ENCODE measurements at regions not wholly inside any gene's neighbourhood (a gene's known extent, or its start where the extent isn't known, plus 50 kb on each side); places are given as distances from the start of the nearest gene placed in this dataset.
"Not testable (repeated sequence)": the region's sequence is repeated elsewhere in the genome, so short reads cannot be mapped to it uniquely, and the experiment has no call there.

DNA sequence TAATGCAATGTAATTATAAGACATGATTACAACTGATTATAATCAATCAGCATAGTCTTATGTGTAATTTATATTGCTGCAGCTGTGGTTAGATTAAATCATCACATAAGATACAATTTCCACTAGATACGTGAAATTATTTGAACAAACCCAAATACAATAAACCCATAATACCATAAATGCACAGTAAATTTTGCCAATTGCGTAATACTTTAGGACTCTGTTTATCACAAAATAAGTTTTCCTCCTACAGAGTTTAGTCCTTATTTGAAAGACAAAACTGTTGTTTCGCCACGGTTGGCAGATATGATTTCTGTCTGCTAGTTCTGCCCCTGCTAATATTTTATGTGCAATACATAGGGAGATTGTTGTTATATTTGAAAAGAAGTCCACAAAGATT is 895.9 kb upstream of the ADGRL4 start:
- no peak for DNase-seq
- Histone ChIP-seq H3K27ac (no peak overlapping the region), H3K27me3 (no peaks in the 10 kb centered on the region), H3K36me3 (no peaks in the 10 kb centered on the region), H3K4me1 (no peaks in the 10 kb centered on the region), H3K4me3 (no peak overlapping the region), H3K9me3 (peaks cover 0 to 8% (median 0%) of the 10 kb centered on the region in 3 donors)
- intact Hi-C loops (cut with DNase I; ENCODE audit: low total_unique reads): no loop called here
- TF ChIP-seq, protein P1, sequence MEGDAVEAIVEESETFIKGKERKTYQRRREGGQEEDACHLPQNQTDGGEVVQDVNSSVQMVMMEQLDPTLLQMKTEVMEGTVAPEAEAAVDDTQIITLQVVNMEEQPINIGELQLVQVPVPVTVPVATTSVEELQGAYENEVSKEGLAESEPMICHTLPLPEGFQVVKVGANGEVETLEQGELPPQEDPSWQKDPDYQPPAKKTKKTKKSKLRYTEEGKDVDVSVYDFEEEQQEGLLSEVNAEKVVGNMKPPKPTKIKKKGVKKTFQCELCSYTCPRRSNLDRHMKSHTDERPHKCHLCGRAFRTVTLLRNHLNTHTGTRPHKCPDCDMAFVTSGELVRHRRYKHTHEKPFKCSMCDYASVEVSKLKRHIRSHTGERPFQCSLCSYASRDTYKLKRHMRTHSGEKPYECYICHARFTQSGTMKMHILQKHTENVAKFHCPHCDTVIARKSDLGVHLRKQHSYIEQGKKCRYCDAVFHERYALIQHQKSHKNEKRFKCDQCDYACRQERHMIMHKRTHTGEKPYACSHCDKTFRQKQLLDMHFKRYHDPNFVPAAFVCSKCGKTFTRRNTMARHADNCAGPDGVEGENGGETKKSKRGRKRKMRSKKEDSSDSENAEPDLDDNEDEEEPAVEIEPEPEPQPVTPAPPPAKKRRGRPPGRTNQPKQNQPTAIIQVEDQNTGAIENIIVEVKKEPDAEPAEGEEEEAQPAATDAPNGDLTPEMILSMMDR (IDR thresholded peaks at IDR 0.05): no peak

DNA sequence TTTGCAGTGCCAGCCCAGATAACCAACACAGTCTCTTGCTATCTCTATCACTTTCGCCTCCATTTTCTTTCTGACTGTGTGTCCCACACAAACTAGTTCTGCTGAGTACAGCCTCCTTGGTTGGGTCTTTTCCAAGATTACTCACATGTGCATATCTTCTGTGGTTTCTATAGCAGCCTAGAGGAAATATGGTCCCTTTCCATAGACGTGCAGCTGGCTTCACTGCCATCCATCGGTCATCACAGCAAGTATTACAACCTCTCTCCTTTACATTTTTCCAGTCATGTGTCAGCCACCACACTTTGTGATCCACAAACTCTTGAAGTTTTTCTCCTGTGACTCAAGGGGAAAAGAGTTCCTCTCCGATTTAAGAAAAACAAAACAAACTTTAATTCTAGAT is 893.4 kb upstream of the ADGRL4 start:
- intact Hi-C loops (cut with DNase I; ENCODE audit: low total_unique reads): no loop called here
- no peak overlapping the region for H3K27ac ChIP-seq
- H3K4me3 ChIP-seq: no peak overlapping the region
- no peaks in the 10 kb centered on the region for H3K4me1 ChIP-seq
- TF ChIP-seq, protein P1 (IDR thresholded peaks at IDR 0.05): no peak
- H3K36me3 ChIP-seq: no peaks in the 10 kb centered on the region
- H3K9me3 ChIP-seq: no peaks in the 10 kb centered on the region
- no peaks in the 10 kb centered on the region for H3K27me3 ChIP-seq
- DNase-seq: no peak

DNA sequence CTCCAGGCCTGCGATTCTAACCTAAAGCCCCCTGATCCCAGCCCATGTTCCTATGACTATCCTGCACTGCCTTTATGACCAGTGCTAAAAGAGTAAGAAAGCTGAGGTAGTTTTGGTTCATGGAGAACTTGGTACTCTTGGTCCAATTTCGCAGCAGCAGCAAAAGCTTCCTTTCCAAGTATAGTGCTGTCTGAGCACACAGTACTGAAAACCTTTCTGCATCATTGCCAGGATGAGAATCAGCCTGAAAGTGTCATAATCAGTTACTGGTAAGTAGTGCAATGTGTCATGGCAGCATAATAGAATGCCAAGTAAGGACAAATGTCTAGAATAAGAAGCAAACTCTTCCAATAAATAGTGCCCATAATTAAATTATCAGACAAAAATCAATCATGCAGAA is 889.6 kb upstream of the ADGRL4 start:
- Histone ChIP-seq H3K27ac (no peak overlapping the region), H3K4me3 (no peak overlapping the region), H3K4me1 (no peaks in the 10 kb centered on the region), H3K9me3 (no peaks in the 10 kb centered on the region), H3K27me3 (no peaks in the 10 kb centered on the region), H3K36me3 (no peaks in the 10 kb centered on the region)
- intact Hi-C loops (cut with DNase I; ENCODE audit: low total_unique reads): no loop called here
- no peak for DNase-seq
- TF ChIP-seq, protein P1 (IDR thresholded peaks at IDR 0.05): no peak

DNA sequence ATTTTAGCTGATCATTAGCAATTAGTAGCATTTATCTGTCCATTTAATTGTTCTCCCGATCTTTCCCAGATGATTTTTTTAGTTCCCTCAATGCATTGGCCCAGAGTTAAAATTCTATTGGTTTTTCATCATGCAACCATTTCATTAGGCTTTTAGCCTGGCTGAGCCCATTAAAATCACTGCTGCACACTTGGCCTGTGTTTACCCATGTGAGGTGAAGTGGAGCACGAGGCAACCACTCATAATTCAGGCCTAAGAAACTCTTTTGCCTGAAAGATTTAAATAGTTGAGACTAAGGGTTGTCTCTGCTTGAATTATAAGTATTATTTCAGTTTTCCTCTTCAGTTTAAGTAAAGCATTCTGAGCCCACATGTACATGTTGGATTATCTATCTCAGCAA is 889.0 kb upstream of the ADGRL4 start:
- no peaks in the 10 kb centered on the region for H3K4me1 ChIP-seq
- no peak for DNase-seq
- no peak overlapping the region for H3K27ac ChIP-seq
- no peaks in the 10 kb centered on the region for H3K27me3 ChIP-seq
- no peak overlapping the region for H3K4me3 ChIP-seq
- intact Hi-C loops (cut with DNase I; ENCODE audit: low total_unique reads): no loop called here
- no peaks in the 10 kb centered on the region for H3K36me3 ChIP-seq
- TF ChIP-seq, protein P1 (IDR thresholded peaks at IDR 0.05): no peak
- H3K9me3 ChIP-seq: no peaks in the 10 kb centered on the region

DNA sequence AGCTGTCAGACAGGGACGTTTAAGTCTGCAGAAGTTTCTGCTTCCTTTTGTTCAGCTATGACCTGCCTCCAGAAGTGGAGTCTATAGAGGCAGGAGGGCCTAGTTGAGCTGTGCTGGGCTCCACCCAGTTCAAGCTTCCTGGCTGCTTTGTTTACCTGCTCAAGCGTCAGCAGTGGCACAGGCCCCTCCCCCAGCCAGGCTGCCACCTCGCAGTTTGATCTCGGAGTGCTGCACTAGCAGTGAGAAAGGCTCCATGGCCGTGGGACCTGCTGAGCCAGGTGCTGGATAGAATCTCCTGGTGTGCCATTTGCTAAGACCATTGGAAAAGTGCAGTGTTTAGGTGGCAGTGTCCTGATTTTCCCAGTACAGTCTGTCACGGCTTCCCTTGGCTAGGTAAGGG is 887.6 kb upstream of the ADGRL4 start:
- H3K4me3 ChIP-seq; DNase-seq; H3K9me3 ChIP-seq; H3K27ac ChIP-seq; H3K36me3 ChIP-seq; intact Hi-C loops (cut with DNase I; ENCODE audit: low total_unique reads); H3K4me1 ChIP-seq; H3K27me3 ChIP-seq: not testable (repeated sequence)

DNA sequence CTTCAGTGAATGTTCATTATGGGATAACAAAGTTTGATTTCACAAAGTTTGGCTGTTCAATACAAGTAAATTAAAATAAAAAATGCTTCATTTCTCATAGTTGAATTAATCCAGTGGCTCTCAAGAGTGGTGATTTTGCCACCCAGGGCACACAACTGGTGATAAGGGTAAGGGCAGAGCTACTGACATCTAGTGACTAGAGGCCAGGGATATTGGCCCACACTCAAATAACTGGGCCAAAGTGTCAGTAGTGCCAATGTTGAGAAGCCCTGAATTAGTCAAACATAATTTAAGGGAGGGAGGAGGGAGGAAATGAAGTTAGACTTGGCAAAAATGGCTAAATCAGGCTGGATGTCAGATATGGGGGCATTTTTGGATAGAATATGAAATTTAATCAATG is 880.5 kb upstream of the ADGRL4 start:
- H3K9me3 ChIP-seq: no peaks in the 10 kb centered on the region
- intact Hi-C loops (cut with DNase I; ENCODE audit: low total_unique reads): no loop called here

More for the DNA sequence above, 880.5 kb upstream of the ADGRL4 start:
- H3K27me3 ChIP-seq: no peaks in the 10 kb centered on the region
- H3K4me1 ChIP-seq: no peaks in the 10 kb centered on the region
- TF ChIP-seq, protein P1 (IDR thresholded peaks at IDR 0.05): no peak
- H3K4me3 ChIP-seq: no peak overlapping the region
- H3K27ac ChIP-seq: no peak overlapping the region
- DNase-seq: no peak
- H3K36me3 ChIP-seq: no peaks in the 10 kb centered on the region

Measured in tibial artery (tissue), 4 donors.